Activated T-cell treated with anti-CD3 and anti-CD28 coated beads, Interleukin-2, amount 50 U/mL, for 1 hour (primary cell): ENCODE measurements at regions not wholly inside any gene's neighbourhood (a gene's known extent, or its start where the extent isn't known, plus 50 kb on each side); places are given as distances from the start of the nearest gene placed in this dataset.
"Not testable (repeated sequence)": the region's sequence is repeated elsewhere in the genome, so short reads cannot be mapped to it uniquely, and the experiment has no call there.

Experiments
- DNase-seq: peaks from one replicate; pipeline ENCODE4 v3.0.0-alpha.2; 2020

GRCh38 chr2:238600506-238601432, 174.0 kb downstream of the ASB1 start:
- no peak for DNase-seq

- DNase-seq = no peak
These were observed 174.9 kb downstream of the ASB1 start for GRCh38 chr2:238601433-238602222.

- no peak for DNase-seq
These were observed 175.7 kb downstream of the ASB1 start for GRCh38 chr2:238602223-238602960.

GRCh38 chr2:238603596-238603995, 176.9 kb downstream of the ASB1 start:
- no peak for DNase-seq

GRCh38 chr2:238606311-238606710, 179.6 kb downstream of the ASB1 start:
- no peak for DNase-seq

GRCh38 chr2:238613610-238614009, 186.9 kb downstream of the ASB1 start:
- DNase-seq = no peak

GRCh38 chr2:238614376-238614775, 187.6 kb downstream of the ASB1 start:
- no peak for DNase-seq

- no peak for DNase-seq
These were observed 188.5 kb downstream of the ASB1 start for GRCh38 chr2:238615187-238615586.

GRCh38 chr2:238616681-238617080, 190.0 kb downstream of the ASB1 start:
- DNase-seq = no peak

GRCh38 chr2:238618494-238619283, 192.0 kb downstream of the ASB1 start:
- DNase-seq = not testable (repeated sequence)

- DNase-seq = no peak
These were observed 201.2 kb downstream of the ASB1 start for GRCh38 chr2:238627899-238628298.

- no peak for DNase-seq
These were observed 202.3 kb downstream of the ASB1 start for GRCh38 chr2:238629064-238629463.

GRCh38 chr2:238631491-238632180, 204.9 kb downstream of the ASB1 start:
- DNase-seq = no peak

GRCh38 chr2:238632181-238633060, 205.7 kb downstream of the ASB1 start:
- no peak for DNase-seq

- no peak for DNase-seq
These were observed 206.9 kb downstream of the ASB1 start for GRCh38 chr2:238633426-238634328.

- DNase-seq = no peak
These were observed 208.1 kb downstream of the ASB1 start for GRCh38 chr2:238634701-238635357.

- no peak for DNase-seq
These were observed 208.9 kb downstream of the ASB1 start for GRCh38 chr2:238635647-238636051.

GRCh38 chr2:238636269-238637073, 209.7 kb downstream of the ASB1 start:
- no peak for DNase-seq
